ENCODE measurements at regions not wholly inside any gene's neighbourhood (a gene's known extent, or its start where the extent isn't known, plus 50 kb on each side); places are given as distances from the start of the nearest gene placed in this dataset.

GRCh38 chrX:44708470-44708869, 135.4 kb upstream of the DUSP21 start (continued):
- TF ChIP-seq, protein P1, sequence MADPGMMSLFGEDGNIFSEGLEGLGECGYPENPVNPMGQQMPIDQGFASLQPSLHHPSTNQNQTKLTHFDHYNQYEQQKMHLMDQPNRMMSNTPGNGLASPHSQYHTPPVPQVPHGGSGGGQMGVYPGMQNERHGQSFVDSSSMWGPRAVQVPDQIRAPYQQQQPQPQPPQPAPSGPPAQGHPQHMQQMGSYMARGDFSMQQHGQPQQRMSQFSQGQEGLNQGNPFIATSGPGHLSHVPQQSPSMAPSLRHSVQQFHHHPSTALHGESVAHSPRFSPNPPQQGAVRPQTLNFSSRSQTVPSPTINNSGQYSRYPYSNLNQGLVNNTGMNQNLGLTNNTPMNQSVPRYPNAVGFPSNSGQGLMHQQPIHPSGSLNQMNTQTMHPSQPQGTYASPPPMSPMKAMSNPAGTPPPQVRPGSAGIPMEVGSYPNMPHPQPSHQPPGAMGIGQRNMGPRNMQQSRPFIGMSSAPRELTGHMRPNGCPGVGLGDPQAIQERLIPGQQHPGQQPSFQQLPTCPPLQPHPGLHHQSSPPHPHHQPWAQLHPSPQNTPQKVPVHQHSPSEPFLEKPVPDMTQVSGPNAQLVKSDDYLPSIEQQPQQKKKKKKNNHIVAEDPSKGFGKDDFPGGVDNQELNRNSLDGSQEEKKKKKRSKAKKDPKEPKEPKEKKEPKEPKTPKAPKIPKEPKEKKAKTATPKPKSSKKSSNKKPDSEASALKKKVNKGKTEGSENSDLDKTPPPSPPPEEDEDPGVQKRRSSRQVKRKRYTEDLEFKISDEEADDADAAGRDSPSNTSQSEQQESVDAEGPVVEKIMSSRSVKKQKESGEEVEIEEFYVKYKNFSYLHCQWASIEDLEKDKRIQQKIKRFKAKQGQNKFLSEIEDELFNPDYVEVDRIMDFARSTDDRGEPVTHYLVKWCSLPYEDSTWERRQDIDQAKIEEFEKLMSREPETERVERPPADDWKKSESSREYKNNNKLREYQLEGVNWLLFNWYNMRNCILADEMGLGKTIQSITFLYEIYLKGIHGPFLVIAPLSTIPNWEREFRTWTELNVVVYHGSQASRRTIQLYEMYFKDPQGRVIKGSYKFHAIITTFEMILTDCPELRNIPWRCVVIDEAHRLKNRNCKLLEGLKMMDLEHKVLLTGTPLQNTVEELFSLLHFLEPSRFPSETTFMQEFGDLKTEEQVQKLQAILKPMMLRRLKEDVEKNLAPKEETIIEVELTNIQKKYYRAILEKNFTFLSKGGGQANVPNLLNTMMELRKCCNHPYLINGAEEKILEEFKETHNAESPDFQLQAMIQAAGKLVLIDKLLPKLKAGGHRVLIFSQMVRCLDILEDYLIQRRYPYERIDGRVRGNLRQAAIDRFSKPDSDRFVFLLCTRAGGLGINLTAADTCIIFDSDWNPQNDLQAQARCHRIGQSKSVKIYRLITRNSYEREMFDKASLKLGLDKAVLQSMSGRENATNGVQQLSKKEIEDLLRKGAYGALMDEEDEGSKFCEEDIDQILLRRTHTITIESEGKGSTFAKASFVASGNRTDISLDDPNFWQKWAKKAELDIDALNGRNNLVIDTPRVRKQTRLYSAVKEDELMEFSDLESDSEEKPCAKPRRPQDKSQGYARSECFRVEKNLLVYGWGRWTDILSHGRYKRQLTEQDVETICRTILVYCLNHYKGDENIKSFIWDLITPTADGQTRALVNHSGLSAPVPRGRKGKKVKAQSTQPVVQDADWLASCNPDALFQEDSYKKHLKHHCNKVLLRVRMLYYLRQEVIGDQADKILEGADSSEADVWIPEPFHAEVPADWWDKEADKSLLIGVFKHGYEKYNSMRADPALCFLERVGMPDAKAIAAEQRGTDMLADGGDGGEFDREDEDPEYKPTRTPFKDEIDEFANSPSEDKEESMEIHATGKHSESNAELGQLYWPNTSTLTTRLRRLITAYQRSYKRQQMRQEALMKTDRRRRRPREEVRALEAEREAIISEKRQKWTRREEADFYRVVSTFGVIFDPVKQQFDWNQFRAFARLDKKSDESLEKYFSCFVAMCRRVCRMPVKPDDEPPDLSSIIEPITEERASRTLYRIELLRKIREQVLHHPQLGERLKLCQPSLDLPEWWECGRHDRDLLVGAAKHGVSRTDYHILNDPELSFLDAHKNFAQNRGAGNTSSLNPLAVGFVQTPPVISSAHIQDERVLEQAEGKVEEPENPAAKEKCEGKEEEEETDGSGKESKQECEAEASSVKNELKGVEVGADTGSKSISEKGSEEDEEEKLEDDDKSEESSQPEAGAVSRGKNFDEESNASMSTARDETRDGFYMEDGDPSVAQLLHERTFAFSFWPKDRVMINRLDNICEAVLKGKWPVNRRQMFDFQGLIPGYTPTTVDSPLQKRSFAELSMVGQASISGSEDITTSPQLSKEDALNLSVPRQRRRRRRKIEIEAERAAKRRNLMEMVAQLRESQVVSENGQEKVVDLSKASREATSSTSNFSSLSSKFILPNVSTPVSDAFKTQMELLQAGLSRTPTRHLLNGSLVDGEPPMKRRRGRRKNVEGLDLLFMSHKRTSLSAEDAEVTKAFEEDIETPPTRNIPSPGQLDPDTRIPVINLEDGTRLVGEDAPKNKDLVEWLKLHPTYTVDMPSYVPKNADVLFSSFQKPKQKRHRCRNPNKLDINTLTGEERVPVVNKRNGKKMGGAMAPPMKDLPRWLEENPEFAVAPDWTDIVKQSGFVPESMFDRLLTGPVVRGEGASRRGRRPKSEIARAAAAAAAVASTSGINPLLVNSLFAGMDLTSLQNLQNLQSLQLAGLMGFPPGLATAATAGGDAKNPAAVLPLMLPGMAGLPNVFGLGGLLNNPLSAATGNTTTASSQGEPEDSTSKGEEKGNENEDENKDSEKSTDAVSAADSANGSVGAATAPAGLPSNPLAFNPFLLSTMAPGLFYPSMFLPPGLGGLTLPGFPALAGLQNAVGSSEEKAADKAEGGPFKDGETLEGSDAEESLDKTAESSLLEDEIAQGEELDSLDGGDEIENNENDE (IDR thresholded peaks at IDR 0.05; ENCODE audit: insufficient replicate concordance, low read length): no peak
- TF ChIP-seq ATF2 (IDR thresholded peaks at IDR 0.05; ENCODE audit: low read length) (no peak), RFX5 (IDR thresholded peaks at IDR 0.05; ENCODE audit: borderline replicate concordance, low read depth, low read length) (no peak), CBX5 (IDR thresholded peaks at IDR 0.05; ENCODE audit: low read depth, low read length) (no peak), SAP30 (IDR thresholded peaks at IDR 0.05; ENCODE audit: insufficient read depth, insufficient replicate concordance, low read length) (no peak), SRF (IDR thresholded peaks at IDR 0.05; ENCODE audit: low read depth, low read length) (no peak), FOSL1 (IDR thresholded peaks at IDR 0.05; ENCODE audit: insufficient read depth, low read depth, low read length) (no peak), NANOG (IDR thresholded peaks at IDR 0.05; ENCODE audit: insufficient read depth, low read depth, low read length, poor library complexity, severe bottlenecking) (no peak), TAF7 (optimal IDR thresholded peaks at IDR 0.05; ENCODE audit: borderline replicate concordance, low read depth, low read length) (no peak), BCL11A (IDR thresholded peaks at IDR 0.05; ENCODE audit: low read depth in 2 of 2, low read length in 2 of 2) (no peak)
